ENCODE measurements at regions not wholly inside any gene's neighbourhood (a gene's known extent, or its start where the extent isn't known, plus 50 kb on each side); places are given as distances from the start of the nearest gene placed in this dataset.

DNA sequence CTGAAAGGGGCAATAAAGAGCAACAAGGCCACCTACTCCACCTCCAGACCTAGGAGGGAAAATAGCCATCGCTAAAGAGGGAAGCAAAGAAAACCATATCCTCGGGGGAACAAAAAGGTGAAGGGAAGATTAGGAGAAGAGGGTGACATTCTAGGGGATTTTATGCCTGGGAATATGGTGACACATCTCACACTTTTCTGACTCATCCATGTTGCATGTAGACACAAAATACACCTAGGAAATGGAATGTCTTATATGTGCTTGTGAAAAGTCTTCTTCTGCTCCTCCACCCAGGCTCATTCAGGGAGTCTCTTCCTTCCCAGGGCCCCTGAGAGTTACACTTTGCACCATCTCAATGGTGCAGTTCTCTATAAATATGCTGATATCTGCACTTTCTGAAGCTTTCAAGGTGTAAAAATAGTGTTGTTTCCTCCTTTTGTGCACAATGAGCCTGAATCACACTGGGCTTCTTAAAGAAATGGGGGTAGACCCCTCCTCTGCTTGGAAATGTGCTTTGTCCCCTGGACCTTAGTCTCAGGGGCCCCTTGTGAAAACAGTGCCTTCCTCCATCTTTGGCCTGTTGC lies 195.9 kb downstream of the CYYR1 start:
- H3K4me1 Mint-ChIP-seq (ENCODE audit: low read depth) = no peaks in the 10 kb centered on the region
- DNase-seq (no peak), ATAC-seq (no peak)
- no peaks in the 10 kb centered on the region for H3K36me3 Mint-ChIP-seq (ENCODE audit: insufficient read depth)
- H3K4me3 Mint-ChIP-seq = no peak overlapping the region
- no peaks in the 10 kb centered on the region for H3K9me3 Mint-ChIP-seq
- H3K27me3 Mint-ChIP-seq (ENCODE audit: low read depth) = no peaks in the 10 kb centered on the region

DNA sequence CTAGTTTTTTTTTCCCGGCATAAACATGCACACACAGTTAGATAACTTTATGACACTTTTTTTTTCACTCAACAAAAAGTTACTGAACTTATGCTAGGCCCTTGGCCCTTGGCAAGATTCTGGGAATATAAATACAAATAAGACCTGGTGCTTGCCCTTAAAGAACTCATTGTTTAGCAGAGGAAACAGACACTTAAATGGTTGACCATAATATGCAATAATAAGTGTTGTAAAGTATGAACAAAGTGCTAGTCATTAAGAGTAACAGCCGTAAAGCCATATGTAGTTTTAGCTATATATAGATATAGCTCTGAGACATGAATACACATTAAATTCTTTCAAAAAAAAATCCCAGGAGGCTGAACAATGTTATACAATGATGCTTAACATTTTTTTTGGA lies 198.3 kb downstream of the CYYR1 start:
- DNase-seq = no peak
- Mint-ChIP-seq H3K4me1 (ENCODE audit: low read depth) (no peaks in the 10 kb centered on the region), H3K36me3 (ENCODE audit: insufficient read depth) (no peaks in the 10 kb centered on the region), H3K27me3 (ENCODE audit: low read depth) (no peaks in the 10 kb centered on the region), H3K4me3 (no peak overlapping the region), H3K9me3 (no peaks in the 10 kb centered on the region)
- no peak for ATAC-seq

DNA sequence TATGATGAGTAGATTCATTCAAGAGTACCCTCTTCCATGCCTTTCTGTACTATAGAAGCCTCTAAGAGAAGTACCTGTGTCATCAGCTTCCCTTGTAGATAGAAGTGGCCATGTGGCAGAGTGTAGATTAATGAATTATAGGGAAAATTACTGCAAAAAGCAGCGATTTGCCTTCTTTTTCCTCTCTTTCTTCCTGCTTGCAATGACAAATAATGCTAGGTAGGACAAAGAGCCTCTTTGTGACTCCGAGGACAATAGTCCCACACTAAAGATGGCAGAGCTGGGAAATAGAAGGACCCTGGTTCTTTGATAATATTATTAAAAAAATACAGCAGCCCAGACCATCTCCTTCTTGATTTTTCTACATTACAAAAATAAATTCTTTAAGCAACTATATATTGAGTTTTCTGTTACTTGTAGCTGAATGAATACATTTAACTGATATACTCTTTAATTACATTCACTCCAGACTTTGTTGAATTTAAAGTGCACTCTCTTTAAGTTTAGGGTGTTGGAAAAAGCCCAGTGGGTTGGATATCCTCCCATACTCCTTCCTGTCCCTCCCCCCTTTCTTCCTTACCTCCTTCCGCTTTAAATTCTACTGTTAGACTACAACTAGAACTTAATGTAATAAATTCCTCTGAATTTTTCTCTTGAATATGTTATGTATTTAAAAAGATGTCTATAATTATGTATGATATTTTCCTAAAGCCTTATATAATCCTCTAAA lies 198.2 kb upstream of the APP start:
- DNase-seq (no peak), ATAC-seq (no peak)
- Mint-ChIP-seq H3K4me3 (no peak overlapping the region), H3K4me1 (ENCODE audit: low read depth) (no peaks in the 10 kb centered on the region), H3K36me3 (ENCODE audit: insufficient read depth) (no peaks in the 10 kb centered on the region), H3K27me3 (ENCODE audit: low read depth) (no peaks in the 10 kb centered on the region), H3K9me3 (no peaks in the 10 kb centered on the region)

DNA sequence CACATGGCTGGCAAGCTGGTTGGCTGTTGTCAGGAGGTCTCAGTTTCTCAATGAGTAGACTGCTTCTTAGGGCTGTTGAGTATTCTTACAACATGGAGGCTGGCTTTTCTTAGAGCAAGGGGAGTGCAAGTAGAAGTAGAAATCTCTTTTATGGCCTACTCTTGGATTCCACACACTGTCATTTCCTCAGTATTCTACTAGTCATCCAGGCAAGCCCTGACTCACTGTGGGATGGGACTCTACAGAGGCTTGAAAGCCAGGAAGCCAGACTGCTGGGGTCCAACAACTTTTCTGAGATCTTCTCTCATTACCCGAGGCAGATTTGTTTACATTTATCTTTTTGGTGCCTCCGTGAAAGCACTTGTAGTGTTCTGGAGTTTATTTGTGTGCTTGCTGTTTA lies 196.2 kb upstream of the APP start:
- no peak for ATAC-seq

DNA sequence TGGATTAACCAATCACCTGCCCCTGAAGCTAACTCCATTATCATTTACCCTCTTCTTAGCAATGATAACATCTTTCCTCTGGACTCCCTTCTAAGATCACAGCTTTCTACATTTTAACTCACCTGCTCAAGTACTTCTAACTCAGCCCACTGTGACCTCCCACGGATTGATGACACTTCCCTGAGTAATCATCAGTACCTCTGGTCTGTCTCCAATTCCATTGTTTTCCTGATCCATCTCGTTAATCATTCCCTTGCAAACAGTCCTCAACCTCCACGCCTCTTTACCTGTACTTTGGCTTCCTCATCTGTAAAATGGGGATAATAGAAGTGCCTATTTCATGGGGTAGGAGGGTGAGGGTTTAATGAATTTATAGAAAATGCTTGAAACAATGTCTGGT lies 195.3 kb upstream of the APP start:
- Mint-ChIP-seq H3K4me1 (ENCODE audit: low read depth) (no peaks in the 10 kb centered on the region), H3K27me3 (ENCODE audit: low read depth) (no peaks in the 10 kb centered on the region), H3K9me3 (no peaks in the 10 kb centered on the region), H3K36me3 (ENCODE audit: insufficient read depth) (no peaks in the 10 kb centered on the region), H3K4me3 (no peak overlapping the region)
- ATAC-seq (no peak), DNase-seq (no peak)

More for the DNA sequence above, 196.2 kb upstream of the APP start:
- no peaks in the 10 kb centered on the region for H3K27me3 Mint-ChIP-seq (ENCODE audit: low read depth)
- H3K36me3 Mint-ChIP-seq (ENCODE audit: insufficient read depth) = no peaks in the 10 kb centered on the region
- H3K9me3 Mint-ChIP-seq = no peaks in the 10 kb centered on the region
- no peaks in the 10 kb centered on the region for H3K4me1 Mint-ChIP-seq (ENCODE audit: low read depth)
- H3K4me3 Mint-ChIP-seq = no peak overlapping the region
- no peak for DNase-seq

DNA sequence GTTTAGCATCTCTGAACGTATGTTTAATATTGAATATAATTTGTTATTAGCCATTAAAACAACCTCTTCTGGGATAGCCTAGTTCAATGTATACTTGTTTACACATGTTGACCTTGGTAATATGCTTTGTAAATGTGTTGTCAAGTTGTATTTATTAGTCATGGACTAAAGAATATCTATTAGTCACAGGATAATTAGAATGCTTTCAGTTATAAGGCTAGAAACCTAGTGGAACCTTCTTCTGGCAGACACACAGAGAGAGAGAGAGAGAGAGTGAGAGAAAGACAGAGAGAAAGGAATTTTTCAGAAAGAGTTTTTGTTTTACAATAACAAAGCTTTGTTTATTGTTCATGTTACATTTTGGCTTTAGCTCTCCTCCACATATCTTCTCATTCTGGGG lies 181.1 kb upstream of the APP start:
- Mint-ChIP-seq H3K4me1 (ENCODE audit: low read depth) (no peaks in the 10 kb centered on the region), H3K36me3 (ENCODE audit: insufficient read depth) (no peaks in the 10 kb centered on the region), H3K27me3 (ENCODE audit: low read depth) (no peaks in the 10 kb centered on the region), H3K4me3 (no peak overlapping the region), H3K9me3 (no peaks in the 10 kb centered on the region)
- DNase-seq = no peak
- ATAC-seq = no peak

DNA sequence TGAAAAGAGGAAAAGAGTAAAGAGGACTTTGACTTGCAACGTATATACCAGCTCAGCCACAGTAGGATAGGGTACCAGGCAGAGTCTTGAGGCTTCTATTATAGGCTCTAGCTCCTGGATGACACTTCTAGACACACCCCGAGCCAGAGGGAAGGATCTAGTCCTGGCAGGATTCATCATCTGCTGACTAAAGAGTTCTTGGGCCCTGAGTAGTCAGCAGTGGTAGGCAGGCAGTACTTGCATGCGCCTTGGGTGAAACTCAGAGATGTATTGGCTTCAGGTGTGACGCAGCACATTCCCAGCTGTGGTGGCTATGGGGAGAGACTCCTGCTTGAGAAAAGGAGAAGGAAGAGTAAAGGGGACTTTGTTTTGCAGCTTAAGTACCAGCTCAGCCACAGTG lies 162.3 kb upstream of the APP start:
- Mint-ChIP-seq H3K4me3 (no peak overlapping the region), H3K4me1 (ENCODE audit: low read depth) (no peaks in the 10 kb centered on the region), H3K36me3 (ENCODE audit: insufficient read depth) (no peaks in the 10 kb centered on the region), H3K9me3 (no peaks in the 10 kb centered on the region), H3K27me3 (ENCODE audit: low read depth) (no peaks in the 10 kb centered on the region)
- no peak for DNase-seq
- ATAC-seq = no peak

DNA sequence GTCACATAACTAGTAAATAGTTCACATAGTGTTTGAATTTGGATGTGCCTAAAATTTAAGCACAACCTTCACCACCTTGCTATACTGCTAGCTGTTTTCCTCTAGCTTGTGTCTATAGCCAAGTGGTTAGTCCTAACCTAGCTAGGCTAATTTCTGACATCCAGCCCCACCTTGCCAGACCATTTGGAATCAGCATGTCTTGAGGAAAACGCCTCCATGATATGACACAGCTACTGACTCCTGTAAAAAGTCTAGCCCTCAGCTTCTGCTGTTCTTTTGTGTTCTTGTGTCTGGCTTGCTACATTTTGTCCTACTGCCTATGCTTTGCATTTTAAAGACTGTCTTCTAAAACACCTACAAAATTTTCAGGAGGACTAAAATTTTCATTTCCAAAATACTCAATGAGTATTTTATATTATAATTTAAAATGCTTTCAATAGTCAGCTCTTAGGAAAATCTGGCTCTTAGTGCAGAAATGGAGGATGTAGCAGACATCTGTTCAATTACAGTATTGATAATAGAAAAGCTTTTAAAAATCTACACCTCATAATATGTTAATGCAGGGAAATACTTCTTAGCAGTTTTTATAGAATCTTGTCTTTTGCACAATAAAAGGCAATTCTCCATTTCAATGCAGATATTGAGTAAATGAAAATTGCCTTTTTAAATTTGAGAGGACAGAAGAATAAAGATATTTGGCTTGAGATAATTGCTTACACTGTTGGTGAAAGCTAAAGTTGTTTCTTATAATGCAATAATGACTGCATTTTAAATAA lies 160.8 kb upstream of the APP start:
- no peaks in the 10 kb centered on the region for H3K27me3 Mint-ChIP-seq (ENCODE audit: low read depth)
- no peaks in the 10 kb centered on the region for H3K36me3 Mint-ChIP-seq (ENCODE audit: insufficient read depth)
- H3K4me3 Mint-ChIP-seq = no peak overlapping the region
- no peaks in the 10 kb centered on the region for H3K9me3 Mint-ChIP-seq
- H3K4me1 Mint-ChIP-seq (ENCODE audit: low read depth) = no peaks in the 10 kb centered on the region
- no peak for ATAC-seq
- no peak for DNase-seq

DNA sequence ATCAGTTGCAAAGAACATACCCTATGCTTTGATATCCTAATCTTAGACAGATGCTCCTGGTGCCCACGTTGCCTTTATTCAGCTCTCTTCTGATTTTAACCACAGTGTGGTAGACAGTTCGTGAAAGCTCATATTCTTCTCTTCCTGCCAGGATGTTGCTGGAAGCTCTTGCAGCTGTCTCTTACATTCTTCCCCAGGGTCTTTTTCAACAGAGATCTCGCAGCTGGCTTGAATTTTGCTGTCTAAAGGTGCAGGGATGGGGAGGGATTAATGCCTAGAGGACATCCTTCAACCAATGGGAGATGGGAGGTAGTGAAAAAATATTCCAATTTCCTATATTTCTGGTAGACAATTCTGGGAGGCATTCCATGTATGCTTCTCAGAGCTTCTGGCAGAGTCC lies 150.0 kb upstream of the APP start:
- no peaks in the 10 kb centered on the region for H3K4me1 Mint-ChIP-seq (ENCODE audit: low read depth)
- H3K4me3 Mint-ChIP-seq = no peak overlapping the region
- ATAC-seq (no peak), DNase-seq (no peak)
- H3K36me3 Mint-ChIP-seq (ENCODE audit: insufficient read depth) = no peaks in the 10 kb centered on the region
- peaks cover 4% of the 10 kb centered on the region for H3K9me3 Mint-ChIP-seq
- H3K27me3 Mint-ChIP-seq (ENCODE audit: low read depth) = peaks cover 2% of the 10 kb centered on the region

DNA sequence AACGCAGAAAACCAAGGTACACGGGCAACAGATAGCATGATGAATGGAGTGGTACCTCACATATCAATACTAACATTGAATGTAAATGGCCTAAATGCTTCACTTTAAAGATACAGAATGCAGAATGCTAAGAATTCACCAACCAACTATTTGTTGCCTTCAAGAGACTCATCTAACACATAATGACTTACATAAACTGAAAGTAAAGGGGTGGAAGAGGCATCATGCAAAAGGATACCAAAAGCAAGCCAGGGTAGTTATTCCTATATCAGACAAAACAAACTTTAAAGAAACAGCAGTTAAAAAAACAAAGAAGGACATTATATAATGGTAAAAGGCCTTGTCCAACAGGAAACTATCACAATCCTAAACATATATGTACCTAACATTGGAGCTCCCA lies 137.1 kb upstream of the APP start:
- Mint-ChIP-seq H3K36me3 (ENCODE audit: insufficient read depth) (no peaks in the 10 kb centered on the region), H3K9me3 (no peaks in the 10 kb centered on the region), H3K4me3 (no peak overlapping the region), H3K27me3 (ENCODE audit: low read depth) (peaks cover 1% of the 10 kb centered on the region), H3K4me1 (ENCODE audit: low read depth) (no peaks in the 10 kb centered on the region)
- DNase-seq (no peak), ATAC-seq (no peak)

DNA sequence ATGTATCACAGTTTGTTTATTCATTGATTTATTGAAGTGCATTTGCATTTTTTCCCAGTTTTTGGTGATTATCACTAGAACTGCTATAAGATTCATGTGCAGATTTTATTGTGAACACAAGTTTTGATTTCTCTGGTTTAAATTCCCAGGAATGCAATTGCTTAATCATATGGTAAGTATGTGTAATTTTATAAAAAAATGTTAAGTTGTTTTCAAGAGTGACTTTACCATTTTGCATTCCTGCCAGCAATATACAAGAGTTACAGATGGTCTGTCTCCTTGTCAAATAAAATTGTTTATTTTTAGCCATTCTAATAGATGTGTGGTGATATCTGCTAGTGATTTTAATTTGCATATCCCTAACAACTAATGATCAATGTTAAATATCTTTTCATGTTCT lies 127.3 kb upstream of the APP start:
- Mint-ChIP-seq H3K9me3 (peaks cover 16% of the 10 kb centered on the region), H3K4me3 (no peak overlapping the region), H3K36me3 (ENCODE audit: insufficient read depth) (no peaks in the 10 kb centered on the region), H3K27me3 (ENCODE audit: low read depth) (no peaks in the 10 kb centered on the region), H3K4me1 (ENCODE audit: low read depth) (no peaks in the 10 kb centered on the region)
- ATAC-seq (no peak), DNase-seq (no peak)

DNA sequence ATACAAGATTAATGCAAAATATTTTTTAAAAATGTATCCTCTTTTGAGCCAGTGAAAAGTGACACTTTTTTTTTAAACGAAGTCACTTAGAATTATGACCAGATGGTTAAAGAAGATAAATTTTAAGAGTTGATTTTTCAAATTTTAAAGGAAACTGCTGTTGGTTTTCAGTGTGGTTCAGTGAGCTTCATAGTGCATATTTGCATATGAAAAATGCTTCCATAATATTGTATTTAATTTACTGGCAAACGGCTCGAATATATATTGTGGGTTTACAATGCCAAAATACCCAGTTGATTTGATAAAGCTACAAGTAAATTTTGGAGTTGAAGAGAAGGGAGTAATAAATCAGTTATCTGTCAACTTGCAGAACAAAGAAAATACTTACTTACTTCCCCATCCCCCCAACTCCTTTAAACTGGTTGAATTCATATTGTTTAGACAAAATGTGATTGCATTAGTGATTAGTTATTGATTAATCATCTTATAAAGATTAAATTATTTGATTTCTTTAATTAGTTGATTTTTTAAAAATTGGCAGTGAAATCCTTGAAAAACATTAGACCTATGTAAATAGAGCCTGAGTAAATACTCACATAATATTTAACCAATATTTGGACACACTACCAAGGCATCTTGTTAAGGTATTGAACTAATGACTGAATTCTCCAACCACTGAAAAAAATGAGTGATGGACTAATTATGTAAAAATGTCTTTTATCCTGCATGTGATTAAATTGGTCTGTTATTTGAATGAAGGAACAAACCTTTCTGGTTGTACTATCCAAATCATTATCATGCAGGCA lies 122.8 kb upstream of the APP start:
- Mint-ChIP-seq H3K4me3 (no peak overlapping the region), H3K36me3 (ENCODE audit: insufficient read depth) (no peaks in the 10 kb centered on the region)

DNA sequence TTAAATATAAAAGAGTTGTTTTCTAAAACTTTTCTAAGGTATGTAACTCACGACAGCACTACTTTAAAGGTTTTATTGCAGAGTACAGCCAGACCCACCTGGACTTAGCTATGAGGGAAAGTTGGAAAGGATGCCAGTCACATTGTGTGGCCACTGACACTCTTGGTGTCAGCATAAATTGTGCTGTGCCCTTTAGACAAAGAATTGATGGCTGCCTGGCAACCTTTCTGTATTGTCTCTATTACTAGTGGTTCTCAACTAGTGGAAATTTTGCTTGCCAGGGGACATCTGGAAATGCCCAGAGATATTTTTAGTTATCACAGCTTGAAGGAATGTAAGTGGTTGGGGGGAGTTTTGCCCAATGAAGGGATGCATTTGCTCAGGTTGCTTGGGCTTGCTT lies 117.5 kb upstream of the APP start:
- no peaks in the 10 kb centered on the region for H3K4me1 Mint-ChIP-seq (ENCODE audit: low read depth)
- no peak overlapping the region for H3K4me3 Mint-ChIP-seq
- ATAC-seq (no peak), DNase-seq (no peak)
- no peaks in the 10 kb centered on the region for H3K9me3 Mint-ChIP-seq
- no peaks in the 10 kb centered on the region for H3K36me3 Mint-ChIP-seq (ENCODE audit: insufficient read depth)
- no peaks in the 10 kb centered on the region for H3K27me3 Mint-ChIP-seq (ENCODE audit: low read depth)

More for the DNA sequence above, 122.8 kb upstream of the APP start:
- Mint-ChIP-seq H3K27me3 (ENCODE audit: low read depth) (no peaks in the 10 kb centered on the region), H3K4me1 (ENCODE audit: low read depth) (no peaks in the 10 kb centered on the region), H3K9me3 (peaks cover 8% of the 10 kb centered on the region)
- ATAC-seq = no peak
- no peak for DNase-seq

DNA sequence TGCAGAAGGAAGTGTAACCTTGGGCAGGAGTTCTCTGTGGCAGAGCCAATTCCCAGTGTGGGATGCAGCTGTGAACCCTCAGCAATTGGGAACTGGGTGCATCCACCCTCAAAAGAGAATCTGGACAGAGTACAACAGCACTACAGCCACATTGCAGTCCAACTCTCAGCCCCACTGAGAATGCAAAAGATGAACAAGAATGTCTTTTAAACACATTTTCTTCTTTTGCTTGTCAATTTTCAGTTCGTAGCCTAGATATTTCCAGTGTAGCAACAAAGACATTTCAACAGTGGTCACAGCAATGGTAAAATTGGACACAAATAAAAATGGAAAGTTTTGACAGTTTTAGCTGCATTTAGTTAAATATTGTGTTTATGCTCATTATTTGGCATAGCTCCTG lies 114.0 kb upstream of the APP start:
- no peaks in the 10 kb centered on the region for H3K9me3 Mint-ChIP-seq
- H3K4me3 Mint-ChIP-seq = no peak overlapping the region
- ATAC-seq (no peak), DNase-seq (no peak)
- no peaks in the 10 kb centered on the region for H3K36me3 Mint-ChIP-seq (ENCODE audit: insufficient read depth)
- no peaks in the 10 kb centered on the region for H3K4me1 Mint-ChIP-seq (ENCODE audit: low read depth)
- H3K27me3 Mint-ChIP-seq (ENCODE audit: low read depth) = no peaks in the 10 kb centered on the region

Data from activated T-cell treated with anti-CD3 and anti-CD28 coated beads, Interleukin-2, amount 50 U/mL, for 4 hours (primary cell).